WERI-Rb-1 (cell line): ENCODE measurements at regions not wholly inside any gene's neighbourhood (a gene's known extent, or its start where the extent isn't known, plus 50 kb on each side); places are given as distances from the start of the nearest gene placed in this dataset.

Source experiments
- DNase-seq: peaks from one replicate; pipeline ENCODE4 v3.0.0-alpha.2; 2020
- H3K27ac ChIP-seq: fragments of 250-450 bp; sonication (Bioruptor Pico); 2 replicates; pipeline ENCODE4 v1.5.1; 2020; ENCODE audit warnings: mild to moderate bottlenecking, moderate library complexity
- H3K27me3 ChIP-seq: fragments of 250-450 bp; sonication (Bioruptor Pico); 2 replicates; pipeline ENCODE4 v1.5.1; 2021; ENCODE audit warnings: mild to moderate bottlenecking, low read depth, moderate library complexity; ENCODE audit not compliant: insufficient read depth, severe bottlenecking
- H3K36me3 ChIP-seq: fragments of 250-450 bp; sonication (Bioruptor Pico); 2 replicates; pipeline ENCODE4 v1.5.1; 2020; ENCODE audit warnings: mild to moderate bottlenecking, moderate library complexity
- H3K4me3 ChIP-seq: 2 replicates; pipeline ENCODE4 v1.5.1; 2011; ENCODE audit warnings: low read depth, mild to moderate bottlenecking, control low read depth, low read length
- H3K9me3 ChIP-seq: fragments of 250-450 bp; sonication (Bioruptor Pico); 2 replicates; pipeline ENCODE4 v1.5.1; 2021; ENCODE audit warnings: mild to moderate bottlenecking, moderate library complexity; ENCODE audit not compliant: severe bottlenecking
- TF ChIP-seq, protein P1 (sequence below): IDR thresholded peaks from 2 replicates; pipeline ENCODE4 v1.5.1; 2011; ENCODE audit warnings: low read depth, mild to moderate bottlenecking, control low read depth, inconsistent platforms, low read length

DNA sequence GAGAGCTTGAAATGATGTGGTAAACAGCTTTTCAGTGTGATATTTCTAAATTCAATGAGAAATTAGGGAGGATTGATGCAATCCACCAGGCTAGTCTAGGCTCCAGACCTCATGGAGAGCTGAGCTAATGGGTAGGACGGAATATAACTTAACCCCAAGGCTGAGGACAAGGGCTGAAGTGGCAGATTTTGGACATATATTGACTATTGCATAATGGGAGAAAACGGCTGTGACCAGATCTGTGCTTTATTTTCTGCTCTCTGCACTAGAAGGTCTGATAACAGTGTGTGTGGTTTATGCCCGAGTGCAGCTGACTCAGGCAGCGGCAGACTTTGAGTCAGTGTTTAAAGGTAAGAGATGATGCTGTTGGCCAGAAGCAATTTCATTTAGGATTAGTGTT is 70.6 kb downstream of the ACTBL2 start:
- H3K36me3 ChIP-seq = no peaks in the 10 kb centered on the region
- H3K9me3 ChIP-seq = no peaks in the 10 kb centered on the region
- no peak for DNase-seq
- H3K27me3 ChIP-seq = no peaks in the 10 kb centered on the region
- no peak overlapping the region for H3K4me3 ChIP-seq
- TF ChIP-seq, protein P1, sequence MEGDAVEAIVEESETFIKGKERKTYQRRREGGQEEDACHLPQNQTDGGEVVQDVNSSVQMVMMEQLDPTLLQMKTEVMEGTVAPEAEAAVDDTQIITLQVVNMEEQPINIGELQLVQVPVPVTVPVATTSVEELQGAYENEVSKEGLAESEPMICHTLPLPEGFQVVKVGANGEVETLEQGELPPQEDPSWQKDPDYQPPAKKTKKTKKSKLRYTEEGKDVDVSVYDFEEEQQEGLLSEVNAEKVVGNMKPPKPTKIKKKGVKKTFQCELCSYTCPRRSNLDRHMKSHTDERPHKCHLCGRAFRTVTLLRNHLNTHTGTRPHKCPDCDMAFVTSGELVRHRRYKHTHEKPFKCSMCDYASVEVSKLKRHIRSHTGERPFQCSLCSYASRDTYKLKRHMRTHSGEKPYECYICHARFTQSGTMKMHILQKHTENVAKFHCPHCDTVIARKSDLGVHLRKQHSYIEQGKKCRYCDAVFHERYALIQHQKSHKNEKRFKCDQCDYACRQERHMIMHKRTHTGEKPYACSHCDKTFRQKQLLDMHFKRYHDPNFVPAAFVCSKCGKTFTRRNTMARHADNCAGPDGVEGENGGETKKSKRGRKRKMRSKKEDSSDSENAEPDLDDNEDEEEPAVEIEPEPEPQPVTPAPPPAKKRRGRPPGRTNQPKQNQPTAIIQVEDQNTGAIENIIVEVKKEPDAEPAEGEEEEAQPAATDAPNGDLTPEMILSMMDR = no peak
- no peak overlapping the region for H3K27ac ChIP-seq

DNA sequence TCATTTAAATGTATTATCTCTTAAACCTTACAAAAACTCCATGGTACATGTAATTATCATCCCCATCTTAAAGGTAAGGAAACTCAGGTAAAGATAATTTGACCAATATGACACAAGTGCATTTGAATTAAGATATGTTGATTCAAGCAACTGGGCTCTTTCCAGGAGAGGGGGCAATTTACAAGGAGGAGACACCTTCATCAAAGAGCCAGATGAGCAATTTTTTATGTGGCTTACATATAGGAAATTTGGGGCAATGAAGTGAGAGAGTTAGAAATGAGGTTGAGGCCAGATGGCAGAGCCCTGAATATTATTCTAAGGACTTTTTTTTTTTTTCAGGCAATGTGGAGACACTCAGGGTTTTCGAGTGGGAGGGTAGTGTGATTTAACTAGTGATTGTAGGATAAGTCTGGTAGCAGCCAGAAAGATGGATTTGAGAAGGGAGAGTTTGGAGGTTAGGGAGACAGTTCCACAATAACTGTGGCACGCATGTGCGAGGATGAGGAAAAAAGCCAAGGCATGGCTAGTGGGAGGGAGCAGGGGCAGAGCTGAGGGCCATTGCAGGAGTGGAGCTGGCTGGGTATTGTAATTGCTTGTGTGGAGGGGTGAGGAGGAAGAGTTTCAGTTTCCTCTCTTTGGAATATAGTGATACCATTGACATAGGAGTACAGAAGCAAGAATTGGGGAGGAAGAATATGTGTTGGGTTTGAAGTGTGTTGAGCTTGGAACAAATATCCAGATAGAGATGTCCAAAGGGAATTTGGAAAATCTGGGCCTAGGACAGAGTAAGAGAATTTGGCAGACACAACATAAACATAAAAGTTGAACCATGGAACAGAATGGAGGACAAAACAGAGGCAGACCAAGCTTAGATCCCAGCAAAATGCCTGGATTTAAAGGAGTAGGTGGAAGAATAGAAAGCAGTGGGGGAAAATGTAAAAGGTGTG is 72.0 kb downstream of the ACTBL2 start:
- no peaks in the 10 kb centered on the region for H3K9me3 ChIP-seq
- H3K36me3 ChIP-seq = no peaks in the 10 kb centered on the region
- TF ChIP-seq, protein P1 = no peak
- no peaks in the 10 kb centered on the region for H3K27me3 ChIP-seq
- no peak for DNase-seq
- no peak overlapping the region for H3K4me3 ChIP-seq
- no peak overlapping the region for H3K27ac ChIP-seq

DNA sequence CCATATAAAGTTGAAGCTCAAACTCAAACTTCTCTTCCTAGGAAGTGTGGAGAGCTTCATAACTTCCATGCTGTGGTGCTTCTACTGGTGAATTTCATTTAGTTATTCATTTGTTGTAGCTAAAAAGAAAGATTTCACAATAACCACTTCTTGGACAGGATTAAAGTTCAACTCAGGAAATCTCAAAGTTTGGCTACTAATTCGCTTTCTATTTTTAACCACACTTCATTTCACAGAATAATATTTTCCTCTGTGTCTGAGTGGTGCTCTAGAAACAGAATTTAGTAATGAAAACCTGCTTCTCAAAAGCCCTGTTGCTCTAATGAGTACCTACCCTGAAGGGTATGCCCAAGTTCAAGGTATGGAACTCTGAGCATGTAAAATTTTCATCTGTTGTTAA is 73.9 kb downstream of the ACTBL2 start:
- Histone ChIP-seq H3K27ac (no peak overlapping the region), H3K4me3 (no peak overlapping the region), H3K36me3 (no peaks in the 10 kb centered on the region), H3K27me3 (no peaks in the 10 kb centered on the region), H3K9me3 (no peaks in the 10 kb centered on the region)
- DNase-seq = no peak
- TF ChIP-seq, protein P1 = no peak

DNA sequence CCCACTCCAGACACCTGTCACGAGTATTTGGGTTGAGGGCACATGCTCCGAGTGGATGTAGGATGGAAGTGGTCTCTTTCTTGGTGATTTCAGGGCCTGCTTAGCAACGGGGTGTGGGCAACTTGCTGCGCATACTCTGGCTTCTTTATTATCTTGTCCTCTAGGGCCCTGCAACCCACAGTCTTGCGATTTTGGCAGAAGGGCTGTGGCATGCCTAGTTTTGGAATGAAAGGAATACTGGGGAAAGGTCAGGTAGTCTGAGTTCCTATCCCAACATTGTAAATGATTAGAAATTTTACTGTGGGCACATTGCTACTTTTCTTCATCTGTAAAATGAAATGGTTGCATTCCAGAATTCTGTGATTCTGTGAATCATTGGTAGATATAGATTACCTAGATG is 74.3 kb downstream of the ACTBL2 start:
- Histone ChIP-seq H3K27me3 (no peaks in the 10 kb centered on the region), H3K36me3 (no peaks in the 10 kb centered on the region), H3K4me3 (no peak overlapping the region), H3K27ac (no peak overlapping the region), H3K9me3 (no peaks in the 10 kb centered on the region)
- DNase-seq = no peak
- TF ChIP-seq, protein P1 = no peak

DNA sequence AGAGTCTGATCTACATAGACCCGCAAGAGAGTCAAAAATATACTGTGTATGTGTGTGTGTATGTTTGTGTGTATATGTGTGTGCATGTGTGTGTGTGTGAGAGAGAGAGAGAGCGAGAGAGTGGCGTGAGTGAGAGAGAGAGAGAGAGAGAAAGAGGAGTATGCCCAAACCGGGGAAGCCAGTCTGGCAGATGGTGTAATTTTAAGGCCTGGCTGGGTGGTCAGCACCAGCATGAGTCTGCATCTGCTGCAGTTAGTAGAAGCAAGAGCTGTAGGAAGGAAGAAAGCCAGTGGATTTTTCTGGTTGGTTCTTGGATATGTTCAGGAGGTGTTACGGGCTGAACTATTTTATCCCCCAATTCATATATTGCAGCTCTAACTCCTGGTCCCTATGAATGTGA is 75.2 kb downstream of the ACTBL2 start:
- TF ChIP-seq, protein P1 = no peak
- DNase-seq = no peak
- Histone ChIP-seq H3K4me3 (no peak overlapping the region), H3K27ac (no peak overlapping the region), H3K27me3 (no peaks in the 10 kb centered on the region), H3K36me3 (no peaks in the 10 kb centered on the region), H3K9me3 (no peaks in the 10 kb centered on the region)
